H9 (cell line): ENCODE measurements at regions not wholly inside any gene's neighbourhood (a gene's known extent, or its start where the extent isn't known, plus 50 kb on each side); places are given as distances from the start of the nearest gene placed in this dataset.

ENCODE experiments used
- DNase-seq: peaks from one replicate; pipeline ENCODE4 v3.0.0-alpha.2; 2017
- H2AFZ ChIP-seq: one replicate; pipeline ENCODE4 v1.6.1; 2013; ENCODE audit warnings: mild to moderate bottlenecking, low read length, control low read depth, moderate library complexity
- H2AK5ac ChIP-seq: 2 replicates; pipeline ENCODE4 v1.6.1; 2013; ENCODE audit warnings: low read length, control low read depth, mixed read lengths; ENCODE audit not compliant: insufficient read length
- H2BK120ac ChIP-seq: one replicate; pipeline ENCODE4 v1.6.1; 2013; ENCODE audit warnings: low read depth, mild to moderate bottlenecking, low read length, control low read depth, inconsistent platforms; ENCODE audit not compliant: poor library complexity, severe bottlenecking
- H2BK12ac ChIP-seq: 2 replicates; pipeline ENCODE4 v1.6.1; 2013; ENCODE audit warnings: low read length, control low read depth, mixed read lengths, low read depth; ENCODE audit not compliant: insufficient read length
- H2BK15ac ChIP-seq: 2 replicates; pipeline ENCODE4 v1.6.1; 2013; ENCODE audit warnings: low read depth, low read length, control low read depth
- H2BK20ac ChIP-seq: one replicate; pipeline ENCODE4 v1.6.1; 2013; ENCODE audit warnings: low read depth, mild to moderate bottlenecking, low read length, control low read depth, inconsistent platforms; ENCODE audit not compliant: poor library complexity, severe bottlenecking
- H2BK5ac ChIP-seq: 2 replicates; pipeline ENCODE4 v1.6.1; 2013; ENCODE audit warnings: low read length, control low read depth, mixed read lengths; ENCODE audit not compliant: insufficient read length
- H3K14ac ChIP-seq: 2 replicates; pipeline ENCODE4 v1.6.1; 2013; ENCODE audit warnings: low read length, control low read depth; ENCODE audit not compliant: insufficient read depth
- H3K18ac ChIP-seq: 2 replicates; pipeline ENCODE4 v1.6.1; 2013; ENCODE audit warnings: low read depth, mild to moderate bottlenecking, mixed read lengths, low read length, control low read depth; ENCODE audit not compliant: insufficient read length
- H3K23ac ChIP-seq: 2 replicates; pipeline ENCODE4 v1.6.1; 2013; ENCODE audit warnings: low read length, control low read depth, mixed read lengths, low read depth; ENCODE audit not compliant: insufficient read length
- H3K23me2 ChIP-seq: 2 replicates; pipeline ENCODE4 v1.6.1; 2013; ENCODE audit warnings: low read depth, mild to moderate bottlenecking, mixed read lengths, low read length, control low read depth; ENCODE audit not compliant: insufficient read length, poor library complexity, severe bottlenecking
- H3K27ac ChIP-seq: 2 replicates; pipeline ENCODE4 v1.5.1; 2013; ENCODE audit warnings: low read length, control low read depth, mixed read lengths, low read depth; ENCODE audit not compliant: insufficient read length
- H3K27me3 ChIP-seq: 2 replicates; pipeline ENCODE4 v1.6.1; 2013; ENCODE audit warnings: low read length, control low read depth, inconsistent platforms; ENCODE audit not compliant: insufficient read depth
- H3K4ac ChIP-seq: 2 replicates; pipeline ENCODE4 v1.6.1; 2013; ENCODE audit warnings: low read depth, mild to moderate bottlenecking, control low read depth, inconsistent platforms, low read length, moderate library complexity
- H3K4me1 ChIP-seq: 2 replicates; pipeline ENCODE4 v1.6.1; 2013; ENCODE audit warnings: low read length, control low read depth, inconsistent platforms; ENCODE audit not compliant: insufficient read depth
- H3K4me2 ChIP-seq: 2 replicates; pipeline ENCODE4 v1.6.1; 2013; ENCODE audit warnings: low read length, control low read depth, mixed read lengths; ENCODE audit not compliant: insufficient read length, insufficient read depth
- H3K56ac ChIP-seq: 2 replicates; pipeline ENCODE4 v1.6.1; 2013; ENCODE audit warnings: low read depth, mild to moderate bottlenecking, mixed read lengths, low read length, control low read depth; ENCODE audit not compliant: insufficient read length
- H3K79me1 ChIP-seq: 2 replicates; pipeline ENCODE4 v1.6.1; 2013; ENCODE audit warnings: low read depth, mild to moderate bottlenecking, moderate library complexity, low read length, control low read depth, inconsistent platforms; ENCODE audit not compliant: insufficient read depth, poor library complexity, severe bottlenecking
- H3K79me2 ChIP-seq: 2 replicates; pipeline ENCODE4 v1.6.1; 2013; ENCODE audit warnings: low read length, control low read depth, inconsistent platforms; ENCODE audit not compliant: insufficient read depth
- H3K9ac ChIP-seq: 2 replicates; pipeline ENCODE4 v1.6.1; 2013; ENCODE audit warnings: low read length, control low read depth, mixed read lengths; ENCODE audit not compliant: insufficient read length; ENCODE audit errors: extremely low read depth
- H3K9me3 ChIP-seq: one replicate; pipeline ENCODE4 v1.6.1; 2013; ENCODE audit warnings: low read depth, low read length, inconsistent platforms; ENCODE audit not compliant: control insufficient read depth
- H3T11ph ChIP-seq: one replicate; pipeline ENCODE4 v1.6.1; 2013; ENCODE audit warnings: mild to moderate bottlenecking, low read length, control low read depth, inconsistent platforms
- H4K20me1 ChIP-seq: one replicate; pipeline ENCODE4 v1.6.1; 2013; ENCODE audit not compliant: control insufficient read depth, insufficient read length, insufficient read depth
- H4K5ac ChIP-seq: 2 replicates; pipeline ENCODE4 v1.6.1; 2013; ENCODE audit warnings: low read depth, mild to moderate bottlenecking, mixed read lengths, low read length, control low read depth; ENCODE audit not compliant: insufficient read length
- H4K8ac ChIP-seq: replicated peaks from 2 replicates; pipeline ENCODE4 v1.6.1; 2013; ENCODE audit warnings: low read length, control low read depth, mixed read lengths, low read depth; ENCODE audit not compliant: insufficient read length
- H4K91ac ChIP-seq: 2 replicates; pipeline ENCODE4 v1.6.1; 2013; ENCODE audit warnings: low read depth, mild to moderate bottlenecking, moderate library complexity, mixed read lengths, low read length, control low read depth; ENCODE audit not compliant: insufficient read length
- H3K27ac Mint-ChIP-seq, 3 experiments: 2 replicates in 2 of 3; 3 replicates in 1 of 3; pipeline ENCODE4 v1.8.0; 2020 to 2021; ENCODE audit warnings: mixed read lengths in 3 of 3, mild to moderate bottlenecking in 1 of 3, moderate library complexity in 1 of 3
- H3K27me3 Mint-ChIP-seq: 2 replicates; pipeline ENCODE4 v1.8.0; 2021; ENCODE audit warnings: low read depth, mild to moderate bottlenecking, moderate library complexity, mixed read lengths
- H3K36me3 Mint-ChIP-seq, 3 experiments: 2 replicates in 2 of 3; 3 replicates in 1 of 3; pipeline ENCODE4 v1.8.0; 2020 to 2021; ENCODE audit warnings: low read depth in 3 of 3, mixed read lengths in 3 of 3; ENCODE audit not compliant: insufficient read depth in 1 of 3
- H3K4me1 Mint-ChIP-seq, 2 experiments: 2 replicates each; pipeline ENCODE4 v1.8.0; 2020; ENCODE audit warnings: mixed read lengths in 2 of 2
- H3K4me3 Mint-ChIP-seq, 2 experiments: 2 replicates in 1 of 2; 3 replicates in 1 of 2; pipeline ENCODE4 v1.8.0; 2020 to 2021; ENCODE audit warnings: mild to moderate bottlenecking in 2 of 2, mixed read lengths in 2 of 2, moderate library complexity in 1 of 2
- H3K9me3 Mint-ChIP-seq, 2 experiments: 2 replicates in 1 of 2; 3 replicates in 1 of 2; pipeline ENCODE4 v1.8.0; 2020; ENCODE audit warnings: mild to moderate bottlenecking in 2 of 2, mixed read lengths in 2 of 2, moderate library complexity in 1 of 2
- CTCF ChIP-seq: fragments of 200-600 bp; sonication (generic); conservative IDR thresholded peaks from 3 replicates; pipeline ENCODE4 v1.8.0; 2021; ENCODE audit warnings: antibody characterized with exemption, mild to moderate bottlenecking

DNA sequence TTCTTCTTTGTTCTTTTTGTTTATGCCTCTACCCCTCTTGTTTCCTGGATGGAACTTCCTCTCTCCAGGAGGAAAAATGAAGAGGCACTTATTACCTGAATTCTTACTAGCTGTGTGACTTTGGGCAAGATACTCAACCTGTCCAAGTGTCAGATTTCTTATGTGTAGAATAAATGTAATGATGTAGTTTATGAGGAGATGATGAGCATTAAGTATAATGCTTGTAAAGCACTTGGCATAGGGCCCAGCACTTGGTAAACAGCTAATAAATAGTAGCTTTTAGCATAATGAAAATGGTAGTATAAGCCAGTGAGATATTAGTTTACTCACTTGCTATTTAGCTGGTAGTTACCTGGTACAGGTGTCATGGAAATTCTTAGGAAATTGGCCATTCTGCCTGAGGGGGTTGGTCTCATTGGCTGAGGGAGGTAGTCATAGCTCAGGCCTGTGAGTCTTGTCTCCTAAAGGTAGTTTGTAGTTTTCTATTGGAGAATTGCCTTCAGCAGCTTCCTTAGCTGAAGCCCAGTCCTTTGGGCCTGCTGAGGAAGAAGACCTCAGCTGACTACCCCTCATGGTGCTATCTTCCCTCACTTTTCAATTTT, 133.4 kb upstream of the NABP1 start:
- no peaks in the 10 kb centered on the region for H3K36me3 Mint-ChIP-seq
- H3K4me1 Mint-ChIP-seq, result peaks cover 6 to 8% of the 10 kb centered on the region in 2 experiments
- Histone ChIP-seq H3K27ac (no peak overlapping the region), H3K27me3 (no peaks in the 10 kb centered on the region), H3K23me2 (no peaks in the 10 kb centered on the region), H3K79me1 (no peaks in the 10 kb centered on the region), H2AK5ac (no peak overlapping the region), H4K8ac (no peak overlapping the region), H3K4me1 (no peaks in the 10 kb centered on the region), H3K4ac (no peak overlapping the region), H3K9ac (no peak overlapping the region), H2BK15ac (no peak overlapping the region), H2AFZ (no peak overlapping the region), H4K91ac (no peak overlapping the region), H3K18ac (no peak overlapping the region), H3T11ph (no peak overlapping the region), H3K23ac (no peak overlapping the region), H3K9me3 (no peaks in the 10 kb centered on the region), H4K20me1 (no peaks in the 10 kb centered on the region), H3K14ac (no peak overlapping the region), H2BK20ac (no peak overlapping the region), H3K79me2 (no peaks in the 10 kb centered on the region), H2BK5ac (no peak overlapping the region), H2BK120ac (no peak overlapping the region), H3K4me2 (no peak overlapping the region), H2BK12ac (no peak overlapping the region), H4K5ac (no peak overlapping the region), H3K56ac (no peak overlapping the region)
- H3K9me3 Mint-ChIP-seq, result no peaks in the 10 kb centered on the region
- TF ChIP-seq CTCF, result no peak
- no peak for DNase-seq
- no peak overlapping the region for H3K27ac Mint-ChIP-seq
- H3K27me3 Mint-ChIP-seq, result no peaks in the 10 kb centered on the region
- no peak overlapping the region for H3K4me3 Mint-ChIP-seq
